Uterus (tissue), 3 donors: ENCODE measurements at regions not wholly inside any gene's neighbourhood (a gene's known extent, or its start where the extent isn't known, plus 50 kb on each side); places are given as distances from the start of the nearest gene placed in this dataset.

Experiments
- DNase-seq, 2 donors: peaks; one replicate each; pipeline ENCODE4 v3.0.0-alpha.2; 2019 to 2020
- H3K27ac ChIP-seq, 2 donors: fragments of 200-600 bp; sonication (generic); 1 replicate in 1 of 2; 2 replicates in 1 of 2; pipeline ENCODE4 v1.5.1; 2016 to 2018
- H3K27me3 ChIP-seq, 2 donors: fragments of 200-600 bp; sonication (generic); one replicate each; pipeline ENCODE4 v1.5.1; 2018 to 2019; ENCODE audit warnings: control low read depth in 1 of 2
- H3K36me3 ChIP-seq, 2 donors: fragments of 200-600 bp; sonication (generic); one replicate each; pipeline ENCODE4 v1.5.1; 2019; ENCODE audit warnings: control low read depth in 1 of 2
- H3K4me1 ChIP-seq, 2 donors: fragments of 200-600 bp; sonication (generic); one replicate each; pipeline ENCODE4 v1.5.1; 2018 to 2019; ENCODE audit warnings: control low read depth in 1 of 2
- H3K4me3 ChIP-seq, 2 donors: fragments of 200-600 bp; sonication (generic); 1 replicate in 1 of 2; 2 replicates in 1 of 2; pipeline ENCODE4 v1.5.1; 2018 to 2019; ENCODE audit warnings: mild to moderate bottlenecking in 1 of 2
- H3K9me3 ChIP-seq, 2 donors: fragments of 200-600 bp; sonication (generic); one replicate each; pipeline ENCODE4 v1.5.1; 2019; ENCODE audit warnings: control low read depth in 1 of 2
- POLR2A ChIP-seq, 2 donors: fragments of 450-650 bp; IDR thresholded peaks; one replicate each; pipeline ENCODE4 v1.6.1; 2016; ENCODE audit warnings: antibody characterized with exemption in 2 of 2, mild to moderate bottlenecking in 1 of 2, moderate library complexity in 1 of 2
- intact Hi-C: fragments of 100-400 bp; cut with DNase I; formaldehyde crosslinking; loops from one replicate; pipeline ENCODE4 v1.15.1; 2023; ENCODE audit warnings: low total_unique reads
- TF ChIP-seq, protein P1 (sequence below), 4 experiments: fragments of 200-600 bp in 2 of 4; fragments of 450-650 bp in 2 of 4; sonication (generic) in 2 of 4; IDR thresholded peaks; one replicate each; pipeline ENCODE4 v1.5.1; 2016 to 2019; ENCODE audit warnings: antibody characterized with exemption in 4 of 4, mild to moderate bottlenecking in 2 of 4, moderate library complexity in 1 of 4
- donor health status: DM: yes; HTN: yes; CAD: no.

DNA sequence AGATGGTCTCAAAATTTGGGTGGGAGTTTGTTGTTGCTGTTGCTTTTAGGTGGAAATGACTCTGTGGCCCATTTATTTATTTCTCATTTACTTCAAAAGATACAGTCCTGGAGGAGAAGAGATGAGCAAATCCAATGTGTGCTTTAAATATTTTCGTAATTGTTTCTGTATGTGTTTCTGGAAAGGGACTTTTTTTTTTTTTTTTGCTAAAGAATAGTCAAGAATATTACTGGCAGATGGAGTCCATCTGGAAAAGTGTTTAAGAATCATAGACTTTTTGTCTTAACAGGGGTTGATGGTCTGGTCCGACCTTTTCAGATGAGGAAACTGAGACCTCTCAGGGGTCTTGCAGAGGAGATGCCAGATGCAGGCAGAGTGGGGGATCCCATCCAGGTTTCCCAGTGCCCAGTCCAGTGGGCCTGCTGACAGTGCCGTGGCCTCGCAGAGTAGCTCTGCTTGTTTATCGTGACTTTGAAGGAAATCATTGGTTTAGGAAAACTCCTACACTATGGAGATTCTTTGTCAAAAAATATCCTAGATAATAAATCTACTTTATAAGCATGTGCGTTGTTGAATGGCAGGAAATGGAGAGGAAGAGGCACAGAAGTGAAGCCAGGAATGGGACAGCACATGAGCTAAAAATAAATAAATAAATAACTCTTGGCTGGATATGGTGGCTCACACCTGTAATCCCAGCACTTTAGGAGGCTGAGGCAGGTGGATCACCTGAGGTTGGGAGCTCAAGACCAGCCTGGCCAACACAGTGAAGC lies 164.3 kb upstream of the SVIL start:
- no peak for DNase-seq
- H3K36me3 ChIP-seq: no peaks in the 10 kb centered on the region
- peaks cover 0 to 4% of the 10 kb centered on the region in 2 donors for H3K4me1 ChIP-seq
- no peaks in the 10 kb centered on the region for H3K27me3 ChIP-seq
- intact Hi-C loops: no loop called here
- TF ChIP-seq, protein P1, sequence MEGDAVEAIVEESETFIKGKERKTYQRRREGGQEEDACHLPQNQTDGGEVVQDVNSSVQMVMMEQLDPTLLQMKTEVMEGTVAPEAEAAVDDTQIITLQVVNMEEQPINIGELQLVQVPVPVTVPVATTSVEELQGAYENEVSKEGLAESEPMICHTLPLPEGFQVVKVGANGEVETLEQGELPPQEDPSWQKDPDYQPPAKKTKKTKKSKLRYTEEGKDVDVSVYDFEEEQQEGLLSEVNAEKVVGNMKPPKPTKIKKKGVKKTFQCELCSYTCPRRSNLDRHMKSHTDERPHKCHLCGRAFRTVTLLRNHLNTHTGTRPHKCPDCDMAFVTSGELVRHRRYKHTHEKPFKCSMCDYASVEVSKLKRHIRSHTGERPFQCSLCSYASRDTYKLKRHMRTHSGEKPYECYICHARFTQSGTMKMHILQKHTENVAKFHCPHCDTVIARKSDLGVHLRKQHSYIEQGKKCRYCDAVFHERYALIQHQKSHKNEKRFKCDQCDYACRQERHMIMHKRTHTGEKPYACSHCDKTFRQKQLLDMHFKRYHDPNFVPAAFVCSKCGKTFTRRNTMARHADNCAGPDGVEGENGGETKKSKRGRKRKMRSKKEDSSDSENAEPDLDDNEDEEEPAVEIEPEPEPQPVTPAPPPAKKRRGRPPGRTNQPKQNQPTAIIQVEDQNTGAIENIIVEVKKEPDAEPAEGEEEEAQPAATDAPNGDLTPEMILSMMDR (IDR thresholded peaks at IDR 0.05): no peak
- TF ChIP-seq POLR2A (IDR thresholded peaks at IDR 0.05): no peak
- no peak overlapping the region for H3K27ac ChIP-seq
- H3K9me3 ChIP-seq: no peaks in the 10 kb centered on the region
- H3K4me3 ChIP-seq: no peak overlapping the region

- H3K36me3 ChIP-seq: no peaks in the 10 kb centered on the region
- H3K4me1 ChIP-seq: peaks cover 0 to 4% of the 10 kb centered on the region in 2 donors
- intact Hi-C loops: no loop called here
- no peaks in the 10 kb centered on the region for H3K27me3 ChIP-seq
- no peak overlapping the region for H3K27ac ChIP-seq
- TF ChIP-seq, protein P1 (IDR thresholded peaks at IDR 0.05): no peak
- TF ChIP-seq POLR2A (IDR thresholded peaks at IDR 0.05): no peak
- DNase-seq: no peak
- H3K9me3 ChIP-seq: no peaks in the 10 kb centered on the region
- H3K4me3 ChIP-seq: no peak overlapping the region
Measured at GRCh38 chr10:29797616-29798015, 162.8 kb upstream of the SVIL start.

- Histone ChIP-seq H3K9me3 (no peaks in the 10 kb centered on the region), H3K27ac (peak overlapping the region; percentile 71 to 87), H3K4me1 (peaks cover 0 to 4% of the 10 kb centered on the region in 2 donors), H3K27me3 (no peaks in the 10 kb centered on the region), H3K4me3 (no peak overlapping the region), H3K36me3 (no peaks in the 10 kb centered on the region)
- intact Hi-C loops: no loop called here
- peak in 1 of 2 donors; percentile 58 for DNase-seq
- TF ChIP-seq, protein P1 (IDR thresholded peaks at IDR 0.05): no peak
- TF ChIP-seq POLR2A (IDR thresholded peaks at IDR 0.05): no peak
Measured at GRCh38 chr10:29795850-29796249, 161.1 kb upstream of the SVIL start.

GRCh38 chr10:29794776-29795611 lies 160.2 kb upstream of the SVIL start:
- H3K27ac ChIP-seq: peak overlapping the region; percentile 71 to 87
- peaks cover 0 to 4% of the 10 kb centered on the region in 2 donors for H3K4me1 ChIP-seq
- intact Hi-C loops: no loop called here
- no peaks in the 10 kb centered on the region for H3K27me3 ChIP-seq
- no peaks in the 10 kb centered on the region for H3K36me3 ChIP-seq
- no peak for TF ChIP-seq POLR2A (IDR thresholded peaks at IDR 0.05)
- TF ChIP-seq, protein P1 (IDR thresholded peaks at IDR 0.05): no peak
- no peaks in the 10 kb centered on the region for H3K9me3 ChIP-seq
- no peak for DNase-seq
- no peak overlapping the region for H3K4me3 ChIP-seq

DNA sequence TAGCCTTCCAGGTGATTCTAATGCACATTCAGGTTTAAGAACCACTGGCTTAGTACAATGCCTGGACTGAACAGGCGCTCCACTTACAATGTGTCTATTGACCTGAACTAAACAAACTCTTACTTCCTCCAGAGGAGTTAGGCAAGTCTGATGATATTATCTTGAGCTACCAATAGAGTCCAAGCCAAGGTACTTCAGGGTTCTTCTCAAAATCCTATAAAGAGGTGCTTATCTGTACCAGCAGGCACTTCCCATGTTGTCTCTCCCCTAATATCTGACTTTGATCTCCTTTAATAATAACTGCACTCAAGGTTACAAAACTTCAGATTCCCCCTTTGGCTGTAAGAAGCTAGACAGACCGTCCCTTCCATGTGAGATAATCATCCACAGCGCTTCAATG lies 157.0 kb upstream of the SVIL start:
- no peak overlapping the region for H3K4me3 ChIP-seq
- intact Hi-C loops: no loop called here
- peaks cover 0 to 4% of the 10 kb centered on the region in 2 donors for H3K4me1 ChIP-seq
- TF ChIP-seq POLR2A (IDR thresholded peaks at IDR 0.05): no peak
- TF ChIP-seq, protein P1 (IDR thresholded peaks at IDR 0.05): no peak
- no peaks in the 10 kb centered on the region for H3K9me3 ChIP-seq
- no peak overlapping the region for H3K27ac ChIP-seq
- H3K27me3 ChIP-seq: no peaks in the 10 kb centered on the region
- DNase-seq: no peak
- no peaks in the 10 kb centered on the region for H3K36me3 ChIP-seq
